ENCODE measurements at regions not wholly inside any gene's neighbourhood (a gene's known extent, or its start where the extent isn't known, plus 50 kb on each side); places are given as distances from the start of the nearest gene placed in this dataset.
"Not testable (repeated sequence)": the region's sequence is repeated elsewhere in the genome, so short reads cannot be mapped to it uniquely, and the experiment has no call there.

GRCh38 chr19:28549680-28550277, 663.2 kb downstream of the UQCRFS1 start:
- DNase-seq = no peak

- no peak for DNase-seq
Observed at GRCh38 chr19:28546148-28546685, 666.7 kb downstream of the UQCRFS1 start.

DNA sequence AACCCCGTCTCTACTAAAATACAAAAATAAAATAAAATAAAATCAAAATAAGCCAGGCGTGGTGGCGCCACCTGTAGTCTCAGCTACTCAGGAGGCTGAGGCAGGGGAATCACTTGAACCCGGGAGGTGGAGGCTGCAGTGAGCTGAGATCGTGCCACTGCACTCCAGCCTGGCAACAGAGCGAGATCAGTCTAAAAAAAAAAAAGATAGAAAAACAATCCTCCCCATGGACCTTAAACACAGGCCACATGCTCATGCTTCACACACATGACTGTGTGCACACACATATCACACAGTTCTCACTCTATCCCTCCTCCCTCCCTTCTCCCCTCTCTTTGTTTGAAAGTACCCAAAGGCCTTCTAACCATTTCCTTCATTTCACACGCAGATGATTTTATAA, 667.6 kb downstream of the UQCRFS1 start:
- DNase-seq = not testable (repeated sequence)

DNA sequence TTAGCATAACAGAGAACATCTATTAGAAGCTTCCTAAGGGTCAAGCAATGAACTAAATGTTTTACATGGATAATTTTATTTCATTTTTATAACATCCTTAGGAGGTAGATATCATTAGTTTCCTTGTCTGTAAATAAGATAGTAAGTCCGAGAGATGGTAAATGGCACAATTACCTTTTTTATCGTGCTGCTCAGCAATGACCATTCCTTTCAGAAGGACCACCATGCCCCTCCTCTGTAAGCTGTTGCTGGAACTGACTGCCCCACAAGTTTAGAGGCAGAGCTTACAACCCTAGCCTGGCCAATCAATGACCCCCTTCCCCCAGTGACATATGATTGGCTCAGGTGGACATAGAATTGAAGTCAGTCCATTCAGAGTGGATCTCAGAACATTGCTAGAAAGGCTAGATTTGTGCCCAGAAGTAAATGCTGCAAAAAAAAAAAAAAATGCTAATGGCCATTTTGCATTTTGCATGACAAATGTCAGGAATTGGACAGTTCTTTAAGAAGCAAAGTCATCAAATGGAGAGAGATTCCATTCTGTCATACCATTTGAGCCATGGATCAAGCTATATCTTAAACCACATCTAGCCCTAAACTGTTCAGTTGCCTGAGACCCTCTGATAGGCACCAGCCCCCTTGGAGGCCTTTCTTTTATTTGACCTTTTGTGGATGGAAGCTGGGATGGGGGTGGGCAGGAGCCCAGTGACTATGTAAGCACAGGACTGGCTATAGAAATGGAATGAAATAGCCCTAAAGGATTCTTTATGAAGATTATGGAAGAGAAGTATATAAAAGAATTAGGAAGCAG, 668.3 kb downstream of the UQCRFS1 start:
- DNase-seq = no peak

GRCh38 chr19:28543244-28543776, 669.6 kb downstream of the UQCRFS1 start:
- DNase-seq = no peak

DNA sequence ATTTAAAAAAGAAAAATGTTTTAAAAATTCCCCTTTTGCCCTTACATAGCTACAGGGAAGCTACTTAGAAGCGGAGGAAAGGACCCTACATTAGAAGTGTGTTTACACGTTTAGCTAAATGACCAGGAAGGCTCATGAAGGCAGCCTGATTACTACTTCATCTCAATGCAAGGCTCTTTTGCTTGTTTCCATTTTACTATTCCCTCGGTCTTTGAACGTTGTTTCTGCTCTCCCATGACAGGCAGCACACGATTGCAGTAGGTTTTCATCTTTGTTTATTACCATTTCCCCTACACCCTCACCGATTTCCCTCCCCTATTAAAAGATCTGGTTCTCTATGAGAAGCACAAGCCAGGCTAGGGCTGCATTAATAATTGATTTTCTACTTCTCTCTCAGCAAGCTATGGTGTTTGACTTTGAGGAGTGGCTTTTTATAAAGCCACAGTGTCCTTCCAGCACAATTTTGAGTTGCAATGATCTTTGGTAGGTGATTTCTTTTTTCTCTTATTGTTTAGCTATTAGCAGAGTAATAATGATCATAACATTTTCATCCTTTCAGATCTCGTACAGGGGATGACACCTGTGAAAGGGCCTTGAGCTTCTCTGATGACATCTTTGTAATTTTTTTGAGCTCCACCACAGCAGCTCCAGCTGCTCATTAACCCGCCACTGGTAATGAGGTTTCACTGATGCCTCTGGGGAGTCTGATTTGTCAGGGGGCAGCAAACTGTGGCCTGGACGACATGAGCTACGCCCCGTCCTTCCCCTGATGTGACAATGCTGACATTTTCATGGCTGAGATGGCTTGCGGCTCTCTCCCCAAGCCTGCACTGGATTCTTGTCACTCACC, 670.3 kb downstream of the UQCRFS1 start:
- DNase-seq = no peak

GRCh38 chr19:28541602-28542393, 671.2 kb downstream of the UQCRFS1 start:
- DNase-seq = no peak

DNA sequence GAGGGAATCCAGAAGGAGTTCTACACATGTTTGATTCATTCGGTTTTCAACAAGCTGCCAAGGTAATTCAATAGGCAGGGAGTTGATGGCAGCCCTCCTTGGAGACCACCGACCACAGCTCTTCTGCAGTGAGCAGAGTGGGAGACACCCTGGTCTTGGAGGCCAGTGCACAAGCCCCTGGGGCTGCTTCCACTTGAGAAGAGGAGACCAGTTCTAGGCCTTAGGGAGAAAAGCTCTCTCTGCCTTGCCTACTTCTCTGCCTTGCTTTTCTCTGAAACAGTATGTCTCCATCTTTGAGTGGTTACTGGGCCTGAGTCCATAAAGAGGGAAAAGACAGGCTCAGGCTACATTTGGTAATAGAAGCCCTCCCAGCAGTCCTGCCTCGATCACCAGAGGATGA, 671.9 kb downstream of the UQCRFS1 start:
- DNase-seq = no peak

- not testable (repeated sequence) for DNase-seq
Observed at GRCh38 chr19:28540385-28540784, 672.6 kb downstream of the UQCRFS1 start.

- no peak for DNase-seq
Observed at GRCh38 chr19:28539759-28540158, 673.2 kb downstream of the UQCRFS1 start.

DNA sequence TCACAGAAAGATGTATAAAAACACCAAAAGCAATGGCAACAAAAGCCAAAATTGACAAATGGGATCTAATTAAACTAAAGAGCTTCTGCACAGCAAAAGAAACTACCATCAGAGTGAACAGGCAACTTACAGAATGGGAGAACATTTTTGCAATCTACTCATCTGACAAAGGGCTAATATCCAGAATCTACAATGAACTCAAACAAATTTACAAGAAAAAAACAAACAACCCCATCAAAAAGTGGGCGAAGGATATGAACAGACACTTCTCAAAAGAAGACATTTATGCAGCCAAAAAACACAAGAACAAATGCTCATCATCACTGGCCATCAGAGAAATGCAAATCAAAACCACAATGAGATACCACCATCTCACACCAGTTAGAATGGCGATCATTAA, 674.4 kb downstream of the UQCRFS1 start:
- not testable (repeated sequence) for DNase-seq

DNA sequence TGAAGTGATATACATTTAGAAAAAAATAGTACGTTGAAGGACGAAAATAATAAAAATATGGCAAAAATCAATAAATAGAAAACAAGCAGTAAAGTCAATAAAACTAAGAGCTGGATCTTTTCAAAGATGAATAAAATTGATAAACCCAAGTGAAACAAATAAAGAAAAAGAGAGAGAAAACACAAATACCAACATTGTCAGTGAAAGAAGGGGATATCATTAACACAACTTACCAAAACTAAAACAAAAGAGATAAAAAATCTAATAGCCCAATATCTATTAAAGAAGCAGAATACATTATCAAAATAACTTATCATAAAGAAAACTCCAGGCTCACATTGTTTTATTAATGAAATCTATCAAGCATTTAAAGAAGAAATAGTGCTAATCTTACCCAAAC, 675.1 kb downstream of the UQCRFS1 start:
- DNase-seq = no peak

GRCh38 chr19:28537079-28537478, 675.9 kb downstream of the UQCRFS1 start:
- no peak for DNase-seq

GRCh38 chr19:28535352-28535775, 677.6 kb downstream of the UQCRFS1 start:
- DNase-seq = no peak

DNA sequence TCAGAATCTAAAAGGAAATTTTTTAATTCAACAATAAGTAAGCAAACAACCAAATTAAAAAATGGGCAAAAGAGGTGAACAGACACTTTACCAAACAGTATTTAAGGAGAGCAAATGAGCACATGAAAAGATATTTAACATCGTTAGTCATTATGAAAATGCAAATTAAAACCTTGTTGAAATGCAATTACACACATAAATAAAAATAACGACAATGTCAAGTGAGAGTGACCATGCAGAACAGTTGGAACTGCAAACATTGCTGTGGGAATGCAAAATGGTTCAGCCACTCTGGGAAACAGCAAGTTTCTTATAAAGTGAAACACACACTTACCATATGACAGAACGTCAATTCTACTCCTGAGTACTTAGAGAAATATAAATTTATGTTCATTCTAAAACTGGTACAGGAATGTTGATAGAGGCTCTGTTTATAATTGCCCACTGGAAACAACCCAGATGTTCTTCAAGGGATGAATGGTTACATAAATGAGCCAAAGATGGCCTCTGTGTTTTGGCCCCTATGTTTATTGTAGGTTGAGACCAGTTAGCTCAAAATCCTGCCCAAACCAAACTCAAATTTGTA, 678.1 kb downstream of the UQCRFS1 start:
- no peak for DNase-seq

DNA sequence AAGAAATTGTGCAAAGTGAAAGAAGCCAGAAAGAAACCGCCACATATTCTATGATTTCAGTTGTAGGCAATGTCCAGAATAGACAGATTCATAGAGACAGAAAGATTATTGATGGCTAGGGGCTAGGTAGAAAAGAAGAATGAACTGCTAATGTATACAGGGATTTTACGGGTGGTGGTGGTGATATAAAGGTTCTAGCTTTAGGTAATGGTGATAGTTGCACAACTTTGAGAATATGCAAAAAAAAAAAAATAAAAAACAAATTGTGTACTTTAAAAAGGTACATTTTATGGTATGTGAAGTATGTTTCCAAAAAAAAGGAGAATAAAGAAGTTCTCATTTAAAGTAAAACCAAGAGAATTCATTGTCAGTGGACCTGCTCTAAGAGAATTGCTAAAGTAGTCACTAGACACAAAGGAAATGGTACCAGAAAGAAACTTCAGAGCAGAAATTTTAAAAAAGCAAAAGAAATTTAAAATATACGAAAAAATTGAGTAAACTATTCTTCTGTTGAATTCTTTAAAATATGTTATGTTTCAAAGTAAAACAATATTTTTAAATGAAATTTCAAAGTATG, 680.1 kb downstream of the UQCRFS1 start:
- DNase-seq = no peak

GRCh38 chr19:28531979-28532378, 681.0 kb downstream of the UQCRFS1 start:
- no peak for DNase-seq

DNA sequence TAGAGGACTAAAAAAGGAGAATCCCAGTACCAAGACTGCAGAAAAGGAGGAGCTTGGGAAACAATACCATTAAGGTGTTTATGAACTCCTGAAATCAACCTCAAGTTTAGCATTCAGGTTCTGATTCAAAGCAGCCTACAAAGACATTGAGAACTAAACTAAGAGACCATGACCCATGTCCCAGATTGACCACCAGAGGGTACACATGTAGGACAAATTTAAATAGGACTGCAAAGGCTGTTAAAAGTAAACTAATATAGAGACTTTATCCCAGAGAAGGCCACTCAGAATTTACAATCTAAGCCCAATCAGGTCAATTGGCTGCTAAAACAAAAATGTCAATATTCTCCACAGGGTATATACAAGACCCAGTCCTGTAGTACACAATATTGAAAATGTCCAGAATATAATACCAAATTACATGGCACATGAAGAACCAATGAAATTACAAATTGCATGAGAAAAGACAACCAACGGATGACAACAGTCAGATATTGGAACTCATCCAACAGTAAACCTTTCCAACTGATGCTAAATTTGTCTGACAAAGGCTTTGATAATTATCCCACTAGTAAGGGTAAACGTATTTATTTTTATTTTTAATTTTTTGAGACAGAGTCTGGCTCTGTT, 682.4 kb downstream of the UQCRFS1 start:
- DNase-seq = no peak

DNA sequence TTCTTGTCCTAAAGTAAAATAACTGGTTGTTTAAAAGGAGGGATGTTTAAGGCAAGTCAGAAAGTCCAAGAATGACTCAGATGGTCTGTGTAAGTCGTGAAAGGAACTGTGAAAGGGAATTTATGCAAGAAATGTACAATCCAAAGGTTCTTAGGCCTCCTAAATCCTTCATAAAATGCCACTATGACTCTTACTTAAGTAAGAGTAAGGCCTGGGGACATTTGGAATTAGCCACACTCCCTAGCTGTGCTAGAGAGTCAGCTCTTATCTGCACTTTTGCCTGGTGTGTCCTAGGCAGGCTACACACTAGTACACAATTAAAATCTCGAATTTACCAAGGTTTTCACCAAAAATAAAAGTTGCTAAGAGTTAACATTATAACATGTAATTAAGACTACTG, 686.9 kb downstream of the UQCRFS1 start:
- no peak for DNase-seq

GRCh38 chr19:28523619-28524018, 689.3 kb downstream of the UQCRFS1 start:
- no peak for DNase-seq

- DNase-seq = no peak
Observed at GRCh38 chr19:28522545-28522922, 690.4 kb downstream of the UQCRFS1 start.

All from activated CD8-positive, alpha-beta memory T cell treated with anti-CD3 and anti-CD28 coated beads, Interleukin-2, amount 50 U/mL, for 48 hours (primary cell).